Heart left ventricle (tissue), 16 donors: ENCODE measurements at regions not wholly inside any gene's neighbourhood (a gene's known extent, or its start where the extent isn't known, plus 50 kb on each side); places are given as distances from the start of the nearest gene placed in this dataset.
"Not testable (repeated sequence)": the region's sequence is repeated elsewhere in the genome, so short reads cannot be mapped to it uniquely, and the experiment has no call there.

ENCODE experiments used
- ATAC-seq, 4 donors: fragments of 200-7000 bp; cut with Tn5 transposase; one replicate each; pipeline ENCODE4 v1.9.1; 2020 to 2022; ENCODE audit warnings: moderate library complexity in 4 of 4, mild to moderate bottlenecking in 3 of 4, moderate number of reproducible peaks in 1 of 4
- DNase-seq, 5 donors: peaks; one replicate each; pipeline ENCODE4 v3.0.0-alpha.2; 2020
- H3K27ac ChIP-seq, 12 donors: fragments of 200-600 bp; sonication (generic) in 4 of 12; one replicate each; pipeline versions ENCODE4 v1.5.0 to v1.8.0; 2016 to 2022; ENCODE audit warnings: mild to moderate bottlenecking in 2 of 12
- H3K27me3 ChIP-seq, 9 donors: fragments of 200-600 bp; sonication (generic) in 2 of 9; one replicate each; pipeline versions ENCODE4 v1.5.1 to v1.8.0; 2016 to 2022; ENCODE audit warnings: mild to moderate bottlenecking in 3 of 9
- H3K36me3 ChIP-seq, 9 donors: fragments of 200-600 bp; sonication (generic) in 2 of 9; one replicate each; pipeline versions ENCODE4 v1.5.0 to v1.8.0; 2018 to 2022; ENCODE audit warnings: mild to moderate bottlenecking in 2 of 9
- H3K4me1 ChIP-seq, 12 donors: fragments of 200-600 bp; sonication (generic) in 4 of 12; one replicate each; pipeline versions ENCODE4 v1.5.0 to v1.8.0; 2016 to 2022; ENCODE audit warnings: mild to moderate bottlenecking in 3 of 12
- H3K4me3 ChIP-seq, 12 donors: fragments of 200-600 bp; sonication (generic) in 4 of 12; one replicate each; pipeline versions ENCODE4 v1.5.0 to v1.8.0; 2017 to 2022; ENCODE audit warnings: mild to moderate bottlenecking in 9 of 12, moderate library complexity in 4 of 12
- H3K9me3 ChIP-seq, 12 donors: fragments of 200-600 bp; sonication (generic) in 4 of 12; one replicate each; pipeline versions ENCODE4 v1.5.0 to v1.8.0; 2016 to 2022; ENCODE audit warnings: mild to moderate bottlenecking in 1 of 12
- CTCF ChIP-seq, 12 donors: fragments of 200-600 bp; sonication (generic) in 4 of 12; IDR thresholded peaks; one replicate each; pipeline versions ENCODE4 v1.5.0 to v1.8.0; 2018 to 2022; ENCODE audit warnings: antibody characterized with exemption in 12 of 12, mild to moderate bottlenecking in 5 of 12
- POLR2A ChIP-seq, 2 donors: fragments of 450-650 bp; IDR thresholded peaks; one replicate each; pipeline ENCODE4 v1.6.1; 2017; ENCODE audit warnings: antibody characterized with exemption in 2 of 2, mild to moderate bottlenecking in 2 of 2, moderate library complexity in 2 of 2
- WGBS, 4 donors: extraction: QIAGEN DNeasy Blood & Tissue Kit in 2 of 4; methylation state at CpG; one replicate each; pipeline versions ENCODE4 v1.1.5 to v1.1.7; 2013 to 2018; 5-methylcytosine and 5-hydroxymethylcytosine counted together
- intact Hi-C, 10 donors: fragments of 100-400 bp; cut with DNase I; formaldehyde crosslinking; loops; one replicate each; pipeline versions ENCODE4 v1.11.1 to v1.14.2; 2022
- donor health status: ischemic (EF 13 %, LVEDD 7.1; RV severe dilation, severe dysfunction).
- donor health status: healthy with polysubstance abuse.
- donor health status: DM: no; HTN: yes; CAD: no.
- donor health status: DM: no; HTN: no; CAD: no.
- donor health status: ischemic (EF 25% LVEDD 6.9; RV normal size, moderate dysfunction).
- donor health status: ischemic (EF 25% LVEDD 5.7; RV mildly dilated, moderate dysfunction).
- donor health status: healthy.
- donor health status: DM: yes; HTN: yes; CAD: no.
- donor health status: ischemic (EF 35%, LVEDD 5.7; RV mildly dilated, moderate dysfunction).
- donor health status: nonischemic (EF 11% LVEDD 7.7; RV severe dilation, severe dysfunction).
- donor health status: DM: yes; HTN: yes; CAD: no.
- donor health status: PGD.
- donor health status: ischemic (EF 29% LVEDD 5.4; RV normal size, mild dysfunction).
- donor health status: nonischemic (EF 23%, LVEDD 6.1; RV moderate dilation, normal function).

- H3K4me3 ChIP-seq = no peak overlapping the region
- no peak for ATAC-seq
- no peaks in the 10 kb centered on the region for H3K27me3 ChIP-seq
- no peaks in the 10 kb centered on the region for H3K36me3 ChIP-seq
- H3K27ac ChIP-seq = no peak overlapping the region
- TF ChIP-seq CTCF (IDR thresholded peaks at IDR 0.05) = no peak
- no peak for TF ChIP-seq POLR2A (IDR thresholded peaks at IDR 0.05)
- intact Hi-C loops = no loop called here
- no peak for DNase-seq
- 92 to 97% (median 93%) methylated on average over 2 of the region's 2 CpGs for WGBS, 4 donors
- no peaks in the 10 kb centered on the region for H3K9me3 ChIP-seq
- peaks cover 0 to 14% (median 1%) of the 10 kb centered on the region in 12 donors for H3K4me1 ChIP-seq
These were observed 522.9 kb downstream of the REEP3 start for GRCh38 chr10:64044098-64044497.

- peaks cover 0 to 14% (median 1%) of the 10 kb centered on the region in 12 donors for H3K4me1 ChIP-seq
- H3K27me3 ChIP-seq, H3K27ac ChIP-seq, intact Hi-C loops, H3K9me3 ChIP-seq, H3K4me3 ChIP-seq, DNase-seq, H3K36me3 ChIP-seq, ATAC-seq: not testable (repeated sequence)
- 86 to 92% (median 90%) methylated on average over 15 to 16 of the region's 16 CpGs for WGBS, 4 donors
These were observed 523.9 kb downstream of the REEP3 start for GRCh38 chr10:64044957-64045632.

GRCh38 chr10:64054392-64054791 is 533.2 kb downstream of the REEP3 start:
- ATAC-seq (no peak), DNase-seq (no peak)
- Histone ChIP-seq H3K36me3 (no peaks in the 10 kb centered on the region), H3K9me3 (no peaks in the 10 kb centered on the region), H3K27me3 (no peaks in the 10 kb centered on the region), H3K4me1 (no peaks in the 10 kb centered on the region), H3K4me3 (no peak overlapping the region), H3K27ac (no peak overlapping the region)
- TF ChIP-seq POLR2A (IDR thresholded peaks at IDR 0.05) (no peak), CTCF (IDR thresholded peaks at IDR 0.05) (no peak)
- intact Hi-C loops = no loop called here

GRCh38 chr10:64059884-64060283 is 538.7 kb downstream of the REEP3 start:
- TF ChIP-seq POLR2A (IDR thresholded peaks at IDR 0.05) = no peak
- no peak for TF ChIP-seq CTCF (IDR thresholded peaks at IDR 0.05)
- DNase-seq = no peak
- H3K27ac ChIP-seq = no peak overlapping the region
- intact Hi-C loops = no loop called here
- 40 to 67% (median 54%) methylated on average over 1 of the region's 1 CpG for WGBS, 4 donors
- H3K4me1 ChIP-seq = no peaks in the 10 kb centered on the region
- no peaks in the 10 kb centered on the region for H3K9me3 ChIP-seq
- ATAC-seq = no peak
- H3K36me3 ChIP-seq = no peaks in the 10 kb centered on the region
- no peak overlapping the region for H3K4me3 ChIP-seq
- no peaks in the 10 kb centered on the region for H3K27me3 ChIP-seq

GRCh38 chr10:64060389-64060788 is 539.2 kb downstream of the REEP3 start:
- no peak overlapping the region for H3K4me3 ChIP-seq
- no peaks in the 10 kb centered on the region for H3K4me1 ChIP-seq
- TF ChIP-seq CTCF (IDR thresholded peaks at IDR 0.05) = no peak
- no peak for TF ChIP-seq POLR2A (IDR thresholded peaks at IDR 0.05)
- DNase-seq (no peak), ATAC-seq (no peak)
- no peaks in the 10 kb centered on the region for H3K9me3 ChIP-seq
- H3K36me3 ChIP-seq = no peaks in the 10 kb centered on the region
- H3K27ac ChIP-seq = no peak overlapping the region
- WGBS, 4 donors = 81 to 91% (median 89%) methylated on average over 7 of the region's 7 CpGs
- H3K27me3 ChIP-seq = no peaks in the 10 kb centered on the region
- intact Hi-C loops = no loop called here
